OCI-LY1 (cell line): ENCODE measurements at regions not wholly inside any gene's neighbourhood (a gene's known extent, or its start where the extent isn't known, plus 50 kb on each side); places are given as distances from the start of the nearest gene placed in this dataset.

ENCODE experiments used
- EZH2 ChIP-seq: fragments of 200-600 bp; sonication (generic), shearing (Covaris generic); IDR thresholded peaks from 2 replicates; pipeline ENCODE4 v1.8.0; 2017; ENCODE audit warnings: borderline replicate concordance, mixed run types, mild to moderate bottlenecking, antibody characterized with exemption, low read length, moderate library complexity, mixed read lengths
- TF ChIP-seq, protein P1 (sequence below): fragments of 200-600 bp; sonication (generic), shearing (Covaris generic); IDR thresholded peaks from 2 replicates; pipeline ENCODE4 v1.5.1; 2017; ENCODE audit warnings: mild to moderate bottlenecking, antibody characterized with exemption, low read length, moderate library complexity, mixed read lengths

DNA sequence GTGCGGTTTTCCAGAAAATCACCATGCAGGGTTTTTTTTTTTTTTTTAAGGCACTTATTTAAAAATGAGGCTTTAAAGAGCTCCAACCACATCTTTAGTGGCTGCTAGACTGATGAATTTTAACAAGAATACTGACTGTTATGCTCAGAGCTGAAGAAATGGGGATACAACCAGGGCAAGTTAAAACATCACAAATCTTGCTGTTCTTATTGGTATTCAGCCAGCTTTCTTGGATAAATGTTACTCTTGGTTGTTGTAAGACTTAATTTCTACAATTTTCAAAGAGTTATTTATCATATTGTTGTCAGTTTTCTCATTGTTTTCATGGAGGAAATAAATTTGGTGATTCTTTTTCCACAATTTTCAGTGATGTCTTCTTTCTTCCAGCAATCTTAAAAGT is 352.8 kb upstream of the FAM174A start:
- TF ChIP-seq, protein P1, sequence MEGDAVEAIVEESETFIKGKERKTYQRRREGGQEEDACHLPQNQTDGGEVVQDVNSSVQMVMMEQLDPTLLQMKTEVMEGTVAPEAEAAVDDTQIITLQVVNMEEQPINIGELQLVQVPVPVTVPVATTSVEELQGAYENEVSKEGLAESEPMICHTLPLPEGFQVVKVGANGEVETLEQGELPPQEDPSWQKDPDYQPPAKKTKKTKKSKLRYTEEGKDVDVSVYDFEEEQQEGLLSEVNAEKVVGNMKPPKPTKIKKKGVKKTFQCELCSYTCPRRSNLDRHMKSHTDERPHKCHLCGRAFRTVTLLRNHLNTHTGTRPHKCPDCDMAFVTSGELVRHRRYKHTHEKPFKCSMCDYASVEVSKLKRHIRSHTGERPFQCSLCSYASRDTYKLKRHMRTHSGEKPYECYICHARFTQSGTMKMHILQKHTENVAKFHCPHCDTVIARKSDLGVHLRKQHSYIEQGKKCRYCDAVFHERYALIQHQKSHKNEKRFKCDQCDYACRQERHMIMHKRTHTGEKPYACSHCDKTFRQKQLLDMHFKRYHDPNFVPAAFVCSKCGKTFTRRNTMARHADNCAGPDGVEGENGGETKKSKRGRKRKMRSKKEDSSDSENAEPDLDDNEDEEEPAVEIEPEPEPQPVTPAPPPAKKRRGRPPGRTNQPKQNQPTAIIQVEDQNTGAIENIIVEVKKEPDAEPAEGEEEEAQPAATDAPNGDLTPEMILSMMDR = no peak
- no peak for TF ChIP-seq EZH2
